ENCODE measurements at regions not wholly inside any gene's neighbourhood (a gene's known extent, or its start where the extent isn't known, plus 50 kb on each side); places are given as distances from the start of the nearest gene placed in this dataset.

DNA sequence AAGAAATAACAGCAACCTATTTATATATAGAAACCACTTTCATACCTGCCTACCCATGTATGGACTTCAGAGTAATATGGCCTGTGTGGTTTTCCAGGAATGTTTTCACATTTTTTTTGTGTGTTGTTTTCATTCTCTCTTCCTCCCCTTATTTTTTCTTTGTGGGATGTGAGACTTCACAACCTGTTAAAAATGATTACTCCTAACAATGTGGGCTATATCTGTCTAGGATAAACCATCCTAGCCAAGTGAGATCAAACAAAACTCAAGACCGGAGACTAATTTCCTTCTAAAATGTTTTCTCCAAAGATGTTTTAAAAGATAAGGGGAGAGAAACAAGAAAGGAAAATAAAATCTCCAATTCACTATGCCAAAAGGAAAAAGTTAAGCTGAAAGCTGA, 106.1 kb upstream of the DIPK2B start:
- Mint-ChIP-seq H3K27me3 (no peaks in the 10 kb centered on the region), H3K4me1 (ENCODE audit: low read depth) (no peaks in the 10 kb centered on the region), H3K36me3 (ENCODE audit: low read depth) (no peaks in the 10 kb centered on the region), H3K27ac (no peak overlapping the region), H3K9me3 (no peaks in the 10 kb centered on the region), H3K4me3 (no peak overlapping the region)
- intact Hi-C loops (cut with micrococcal nuclease): no loop called here

DNA sequence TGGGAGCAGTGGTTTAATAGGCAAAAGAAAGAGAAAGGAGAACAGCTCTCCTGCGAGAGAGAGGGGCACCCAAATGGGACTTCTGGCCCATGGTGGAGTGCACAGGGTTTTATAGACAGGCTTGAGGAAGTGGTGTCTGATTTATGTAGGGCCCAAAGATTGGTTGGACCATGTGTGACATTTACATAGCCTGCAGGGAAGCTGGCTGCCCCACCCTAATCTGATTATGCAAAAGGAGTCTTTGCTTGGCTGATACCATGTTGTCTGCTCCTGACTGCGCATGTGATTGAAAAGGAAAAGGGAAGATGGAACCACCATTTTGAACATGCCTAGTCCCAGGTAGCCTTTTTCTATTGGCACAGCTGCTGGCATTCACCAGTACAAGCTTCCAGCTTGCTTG, 100.0 kb upstream of the DIPK2B start:
- H3K27ac Mint-ChIP-seq: no peak overlapping the region
- intact Hi-C loops (cut with micrococcal nuclease): no loop called here
- H3K4me1 Mint-ChIP-seq (ENCODE audit: low read depth): no peaks in the 10 kb centered on the region
- no peaks in the 10 kb centered on the region for H3K9me3 Mint-ChIP-seq
- no peak overlapping the region for H3K4me3 Mint-ChIP-seq
- H3K36me3 Mint-ChIP-seq (ENCODE audit: low read depth): no peaks in the 10 kb centered on the region
- H3K27me3 Mint-ChIP-seq: no peaks in the 10 kb centered on the region

DNA sequence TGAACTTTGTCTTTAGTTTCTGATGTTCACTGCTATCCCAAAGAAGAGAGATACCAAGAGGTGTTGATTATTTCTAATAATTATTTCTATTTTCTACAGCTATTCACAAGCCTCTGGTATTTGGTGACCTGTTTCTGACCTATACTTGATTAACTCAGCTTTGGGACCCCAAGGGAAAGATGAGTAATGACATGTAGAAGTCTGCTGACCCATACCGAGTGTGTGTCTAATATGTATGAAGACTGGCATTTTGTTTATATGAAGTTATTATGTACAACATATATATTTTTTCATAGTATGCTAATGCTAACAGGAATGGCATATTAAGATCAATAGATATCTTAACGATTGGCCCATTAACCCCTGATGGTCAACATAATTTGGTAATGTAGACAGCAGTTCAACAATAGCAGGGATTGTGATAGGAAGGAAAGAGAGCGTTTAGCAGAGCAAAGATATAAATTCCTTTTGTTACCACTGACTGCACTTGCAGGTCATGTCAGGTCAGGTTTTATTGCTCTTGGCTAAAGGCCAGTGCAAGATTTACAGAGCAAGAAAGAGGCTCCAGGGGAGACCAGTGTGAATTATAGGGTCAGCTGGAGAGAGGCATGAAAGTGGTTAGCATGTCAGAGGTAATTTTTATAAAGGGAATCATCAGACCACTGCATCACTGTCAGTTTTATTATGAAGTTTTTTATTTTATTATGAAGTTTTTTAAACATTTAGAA, 94.7 kb upstream of the DIPK2B start:
- H3K27me3 Mint-ChIP-seq: no peaks in the 10 kb centered on the region
- no peaks in the 10 kb centered on the region for H3K9me3 Mint-ChIP-seq
- H3K4me3 Mint-ChIP-seq: no peak overlapping the region
- H3K27ac Mint-ChIP-seq: no peak overlapping the region
- H3K4me1 Mint-ChIP-seq (ENCODE audit: low read depth): no peaks in the 10 kb centered on the region
- intact Hi-C loops (cut with micrococcal nuclease): no loop called here
- no peaks in the 10 kb centered on the region for H3K36me3 Mint-ChIP-seq (ENCODE audit: low read depth)

DNA sequence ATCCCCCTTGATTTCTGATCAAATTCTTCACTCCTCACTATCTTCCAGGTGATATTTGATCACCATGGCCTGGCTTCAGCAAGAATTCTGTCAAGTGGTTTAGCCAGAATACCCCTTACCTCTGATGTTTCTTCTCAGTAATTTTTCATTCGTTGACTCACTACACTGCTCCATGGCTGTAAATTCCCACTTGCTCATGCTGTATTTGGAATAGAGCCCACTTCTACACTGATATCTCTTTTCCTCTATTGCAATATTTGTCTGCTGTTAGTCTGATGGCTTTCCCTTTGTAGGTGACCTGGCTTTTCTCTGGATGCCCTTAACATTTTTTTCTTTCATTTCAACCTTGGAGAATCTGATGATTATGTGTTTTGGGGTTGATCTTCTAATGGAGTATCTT, 73.9 kb upstream of the DIPK2B start:
- no peaks in the 10 kb centered on the region for H3K27me3 Mint-ChIP-seq
- no peaks in the 10 kb centered on the region for H3K36me3 Mint-ChIP-seq (ENCODE audit: low read depth)
- H3K4me3 Mint-ChIP-seq: no peak overlapping the region
- H3K27ac Mint-ChIP-seq: no peak overlapping the region
- no peaks in the 10 kb centered on the region for H3K4me1 Mint-ChIP-seq (ENCODE audit: low read depth)
- intact Hi-C loops (cut with micrococcal nuclease): no loop called here
- no peaks in the 10 kb centered on the region for H3K9me3 Mint-ChIP-seq

DNA sequence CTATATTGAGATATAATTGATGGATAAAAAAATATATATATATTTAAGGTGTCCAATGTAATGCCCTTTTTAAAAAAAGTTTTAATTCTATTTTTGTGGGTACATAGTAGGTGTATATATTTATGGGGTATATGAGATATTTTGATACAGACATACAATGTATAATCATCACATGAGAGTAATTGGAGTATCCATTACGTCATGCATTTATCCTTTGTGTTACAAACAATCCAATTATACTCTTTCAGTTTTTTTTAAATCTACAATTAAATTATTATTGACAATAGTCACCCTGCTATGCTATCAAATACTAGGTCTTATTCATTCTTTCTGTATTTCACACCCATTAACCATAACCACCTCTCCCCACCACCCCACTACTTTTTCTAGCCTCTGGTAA, 66.3 kb upstream of the DIPK2B start:
- Mint-ChIP-seq H3K4me3 (no peak overlapping the region), H3K9me3 (no peaks in the 10 kb centered on the region)

GRCh38 chrX:45266456-45266855, 65.8 kb upstream of the DIPK2B start:
- no peaks in the 10 kb centered on the region for H3K9me3 Mint-ChIP-seq

More for the DNA sequence above, 66.3 kb upstream of the DIPK2B start:
- Mint-ChIP-seq H3K27me3 (no peaks in the 10 kb centered on the region), H3K4me1 (ENCODE audit: low read depth) (no peaks in the 10 kb centered on the region), H3K36me3 (ENCODE audit: low read depth) (no peaks in the 10 kb centered on the region), H3K27ac (no peak overlapping the region)
- intact Hi-C loops (cut with micrococcal nuclease): no loop called here

DNA sequence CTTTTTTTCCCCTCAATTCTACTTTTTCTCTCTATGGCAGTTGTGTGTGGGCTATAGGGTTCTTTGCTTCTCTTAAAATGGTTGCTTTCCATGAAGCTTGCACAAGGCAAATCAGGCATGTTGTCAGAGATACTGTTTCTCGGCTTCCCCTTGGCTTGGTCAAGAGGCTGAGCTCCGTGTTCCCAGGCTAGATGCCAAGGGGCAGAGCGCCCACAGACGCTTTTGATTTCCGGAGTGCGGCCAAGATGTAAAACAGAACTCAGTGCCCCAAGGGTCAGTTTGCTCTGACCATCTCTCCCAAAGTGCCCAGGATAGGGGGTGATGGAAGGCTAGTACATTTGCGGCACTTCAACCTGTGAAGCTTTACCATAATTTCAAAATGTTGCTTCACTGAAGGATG, 64.2 kb upstream of the DIPK2B start:
- Mint-ChIP-seq H3K9me3 (no peaks in the 10 kb centered on the region), H3K4me1 (ENCODE audit: low read depth) (no peaks in the 10 kb centered on the region), H3K27ac (no peak overlapping the region), H3K4me3 (no peak overlapping the region), H3K27me3 (no peaks in the 10 kb centered on the region), H3K36me3 (ENCODE audit: low read depth) (no peaks in the 10 kb centered on the region)
- intact Hi-C loops (cut with micrococcal nuclease): no loop called here

More at GRCh38 chrX:45266456-45266855, 65.8 kb upstream of the DIPK2B start:
- Mint-ChIP-seq H3K4me1 (ENCODE audit: low read depth) (no peaks in the 10 kb centered on the region), H3K27me3 (no peaks in the 10 kb centered on the region), H3K4me3 (no peak overlapping the region), H3K27ac (no peak overlapping the region), H3K36me3 (ENCODE audit: low read depth) (no peaks in the 10 kb centered on the region)
- intact Hi-C loops (cut with micrococcal nuclease): no loop called here

GRCh38 chrX:45261471-45261870, 60.8 kb upstream of the DIPK2B start:
- Mint-ChIP-seq H3K9me3 (no peaks in the 10 kb centered on the region), H3K4me3 (no peak overlapping the region), H3K36me3 (ENCODE audit: low read depth) (no peaks in the 10 kb centered on the region), H3K4me1 (ENCODE audit: low read depth) (no peaks in the 10 kb centered on the region), H3K27ac (no peak overlapping the region), H3K27me3 (no peaks in the 10 kb centered on the region)
- intact Hi-C loops (cut with micrococcal nuclease): no loop called here

GRCh38 chrX:45261005-45261404, 60.3 kb upstream of the DIPK2B start:
- Mint-ChIP-seq H3K27me3 (no peaks in the 10 kb centered on the region), H3K36me3 (ENCODE audit: low read depth) (no peaks in the 10 kb centered on the region), H3K4me3 (no peak overlapping the region), H3K9me3 (no peaks in the 10 kb centered on the region), H3K27ac (no peak overlapping the region), H3K4me1 (ENCODE audit: low read depth) (no peaks in the 10 kb centered on the region)
- intact Hi-C loops (cut with micrococcal nuclease): no loop called here

GRCh38 chrX:45258731-45259402, 58.2 kb upstream of the DIPK2B start:
- intact Hi-C loops (cut with micrococcal nuclease): no loop called here
- Mint-ChIP-seq H3K36me3 (ENCODE audit: low read depth) (no peaks in the 10 kb centered on the region), H3K4me3 (no peak overlapping the region), H3K27ac (no peak overlapping the region), H3K9me3 (no peaks in the 10 kb centered on the region), H3K27me3 (no peaks in the 10 kb centered on the region), H3K4me1 (ENCODE audit: low read depth) (no peaks in the 10 kb centered on the region)
